Peyer's patch (tissue), 4 donors: ENCODE measurements at regions not wholly inside any gene's neighbourhood (a gene's known extent, or its start where the extent isn't known, plus 50 kb on each side); places are given as distances from the start of the nearest gene placed in this dataset.

Source experiments
- POLR2A ChIP-seq, 2 donors: fragments of 450-650 bp; IDR thresholded peaks; one replicate each; pipeline ENCODE4 v1.5.1; 2017; ENCODE audit warnings: antibody characterized with exemption in 2 of 2, mild to moderate bottlenecking in 2 of 2, moderate library complexity in 2 of 2
- TF ChIP-seq, protein P1 (sequence below), 6 experiments: fragments of 450-650 bp in 4 of 6; fragments of 200-600 bp in 2 of 6; sonication (generic) in 1 of 6; IDR thresholded peaks; one replicate each; pipeline ENCODE4 v1.5.1; 2017 to 2019; ENCODE audit warnings: antibody characterized with exemption in 6 of 6, mild to moderate bottlenecking in 3 of 6, moderate library complexity in 1 of 6

DNA sequence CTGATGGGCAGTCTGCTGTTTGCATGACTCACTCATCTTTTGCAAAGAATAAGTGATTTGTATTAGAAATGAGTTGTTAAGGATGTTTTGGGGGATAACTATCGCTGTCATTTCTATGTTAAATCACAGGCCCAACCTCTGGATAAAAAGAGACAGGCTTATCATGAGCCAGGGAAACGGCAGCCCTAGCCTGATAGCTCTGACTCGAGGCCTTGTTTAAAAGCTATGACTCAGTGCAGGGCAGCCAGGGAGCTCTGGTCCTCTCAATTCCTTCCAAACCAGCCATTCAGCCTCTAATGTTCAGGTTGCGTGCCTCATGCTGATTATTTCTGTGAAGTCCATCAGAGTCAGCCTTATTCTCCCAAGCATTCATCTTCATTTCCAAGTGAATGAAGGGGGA lies 305.9 kb upstream of the HAND2 start:
- TF ChIP-seq, protein P1, sequence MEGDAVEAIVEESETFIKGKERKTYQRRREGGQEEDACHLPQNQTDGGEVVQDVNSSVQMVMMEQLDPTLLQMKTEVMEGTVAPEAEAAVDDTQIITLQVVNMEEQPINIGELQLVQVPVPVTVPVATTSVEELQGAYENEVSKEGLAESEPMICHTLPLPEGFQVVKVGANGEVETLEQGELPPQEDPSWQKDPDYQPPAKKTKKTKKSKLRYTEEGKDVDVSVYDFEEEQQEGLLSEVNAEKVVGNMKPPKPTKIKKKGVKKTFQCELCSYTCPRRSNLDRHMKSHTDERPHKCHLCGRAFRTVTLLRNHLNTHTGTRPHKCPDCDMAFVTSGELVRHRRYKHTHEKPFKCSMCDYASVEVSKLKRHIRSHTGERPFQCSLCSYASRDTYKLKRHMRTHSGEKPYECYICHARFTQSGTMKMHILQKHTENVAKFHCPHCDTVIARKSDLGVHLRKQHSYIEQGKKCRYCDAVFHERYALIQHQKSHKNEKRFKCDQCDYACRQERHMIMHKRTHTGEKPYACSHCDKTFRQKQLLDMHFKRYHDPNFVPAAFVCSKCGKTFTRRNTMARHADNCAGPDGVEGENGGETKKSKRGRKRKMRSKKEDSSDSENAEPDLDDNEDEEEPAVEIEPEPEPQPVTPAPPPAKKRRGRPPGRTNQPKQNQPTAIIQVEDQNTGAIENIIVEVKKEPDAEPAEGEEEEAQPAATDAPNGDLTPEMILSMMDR (IDR thresholded peaks at IDR 0.05): no peak
- no peak for TF ChIP-seq POLR2A (IDR thresholded peaks at IDR 0.05)
